HG03460 (cell line): ENCODE measurements at regions not wholly inside any gene's neighbourhood (a gene's known extent, or its start where the extent isn't known, plus 50 kb on each side); places are given as distances from the start of the nearest gene placed in this dataset.
"Not testable (repeated sequence)": the region's sequence is repeated elsewhere in the genome, so short reads cannot be mapped to it uniquely, and the experiment has no call there.

ENCODE experiments used
- ATAC-seq: cut with Tn5 transposase; IDR thresholded peaks from one replicate; pipeline ENCODE4 v1.9.1; 2021; ENCODE audit not compliant: unreplicated experiment

DNA sequence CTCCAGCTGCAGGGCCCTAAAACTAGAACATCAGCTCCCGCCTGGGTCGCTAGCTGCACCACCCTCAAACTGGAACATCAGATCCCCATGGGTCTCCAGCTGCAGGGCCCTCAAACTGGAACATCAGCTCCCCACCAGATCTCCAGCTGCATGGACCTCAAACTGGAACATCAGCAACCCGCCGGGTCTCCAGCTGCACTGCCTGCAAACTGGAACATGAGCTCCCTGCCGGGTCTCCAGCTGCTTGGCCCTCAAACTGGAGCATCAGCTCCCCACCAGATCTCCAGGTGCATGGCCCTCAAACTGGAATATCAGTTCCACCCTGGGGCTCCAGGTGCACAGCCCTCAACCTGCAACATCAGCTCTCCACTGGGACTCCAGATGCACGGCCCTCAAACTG lies 82.7 kb downstream of the TFRC start:
- not testable (repeated sequence) for ATAC-seq

DNA sequence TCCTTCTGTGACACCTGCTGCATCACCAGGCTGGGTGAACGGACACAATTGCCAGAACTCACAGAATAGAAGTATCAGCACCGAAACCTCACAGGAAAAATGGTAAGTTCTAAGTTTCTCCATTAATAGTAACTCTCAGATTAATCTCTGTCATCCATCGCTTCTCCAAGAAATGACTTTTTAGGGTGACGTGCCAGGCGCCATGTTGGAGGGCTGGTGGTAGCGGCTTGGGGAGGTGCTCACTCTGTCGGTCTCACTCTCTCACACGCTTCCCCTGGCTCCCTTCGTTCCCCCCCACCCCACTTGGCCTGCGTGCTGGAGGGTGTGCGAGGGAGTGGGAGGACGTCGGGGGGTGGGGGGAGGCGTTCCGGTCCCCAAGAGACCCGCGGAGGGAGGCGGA lies 85.6 kb downstream of the TFRC start:
- not testable (repeated sequence) for ATAC-seq

DNA sequence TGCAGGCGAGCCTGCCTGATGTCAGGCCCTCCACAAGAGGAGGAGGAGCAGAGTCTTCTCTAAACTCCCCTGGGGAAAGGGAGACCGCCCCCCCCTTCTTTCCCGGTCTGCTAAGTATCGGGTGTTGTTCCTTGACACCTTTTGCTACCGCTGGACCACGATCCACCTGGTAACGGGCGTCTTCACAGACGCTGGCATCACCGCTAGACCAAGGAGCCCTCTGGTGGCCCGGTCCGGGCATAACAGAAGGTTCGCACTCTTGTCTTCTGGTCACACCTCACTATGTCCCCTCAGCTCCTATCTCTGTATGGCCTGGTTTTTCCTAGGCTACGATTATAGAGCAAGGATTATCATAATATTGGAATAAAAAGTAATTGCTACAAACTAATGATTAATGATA lies 86.0 kb upstream of the TNK2 start:
- not testable (repeated sequence) for ATAC-seq

DNA sequence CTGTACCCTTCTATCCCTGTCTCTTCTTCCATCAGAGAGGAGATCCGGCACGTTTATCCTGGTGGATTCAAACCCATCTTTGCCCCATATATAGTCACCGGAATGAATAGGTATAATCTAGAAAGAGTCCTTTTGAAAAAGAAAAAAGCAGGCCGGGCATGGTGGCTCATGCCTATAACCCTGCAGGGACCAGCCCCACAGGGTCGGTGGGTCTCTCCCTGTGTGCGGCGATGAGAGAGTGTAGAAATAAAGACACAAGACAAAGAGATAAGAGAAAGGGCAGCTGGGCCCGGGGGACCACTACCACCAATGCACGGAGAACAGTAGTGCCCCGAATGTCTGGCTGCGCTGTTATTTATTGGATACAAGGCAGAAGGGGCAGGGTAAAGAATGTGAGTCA lies 85.3 kb upstream of the TNK2 start:
- ATAC-seq = not testable (repeated sequence)

DNA sequence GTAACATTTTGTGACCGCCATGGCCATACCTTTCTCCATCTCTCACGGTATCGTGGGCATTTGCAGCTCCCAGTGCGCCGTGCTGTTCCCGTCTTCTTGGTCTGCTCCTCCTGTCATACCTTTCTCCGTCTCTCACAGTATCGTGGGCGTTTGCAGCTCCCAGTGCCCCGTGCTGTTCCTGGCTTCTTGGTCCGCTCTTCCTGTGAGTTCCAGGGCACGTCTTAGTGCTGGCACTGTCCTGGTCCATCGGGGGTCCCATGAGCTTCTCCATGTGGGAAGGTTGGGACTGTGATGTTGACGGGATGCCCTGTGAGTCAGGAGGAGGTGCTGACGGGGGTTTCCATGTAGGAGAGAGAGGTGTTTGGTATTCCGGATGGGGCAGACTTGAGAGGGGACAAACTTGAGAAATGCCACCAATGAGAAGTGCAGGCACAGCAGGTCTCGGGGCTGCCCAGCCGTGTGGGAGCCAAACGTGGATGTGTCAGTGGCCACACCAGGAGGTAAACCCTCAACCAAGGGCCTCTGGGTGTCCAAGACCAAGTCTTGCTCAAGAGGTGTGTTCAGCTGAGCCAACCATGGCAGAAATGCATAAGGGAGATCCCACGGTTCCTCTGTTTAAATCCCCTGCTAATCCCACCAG lies 84.7 kb upstream of the TNK2 start:
- ATAC-seq = not testable (repeated sequence)

DNA sequence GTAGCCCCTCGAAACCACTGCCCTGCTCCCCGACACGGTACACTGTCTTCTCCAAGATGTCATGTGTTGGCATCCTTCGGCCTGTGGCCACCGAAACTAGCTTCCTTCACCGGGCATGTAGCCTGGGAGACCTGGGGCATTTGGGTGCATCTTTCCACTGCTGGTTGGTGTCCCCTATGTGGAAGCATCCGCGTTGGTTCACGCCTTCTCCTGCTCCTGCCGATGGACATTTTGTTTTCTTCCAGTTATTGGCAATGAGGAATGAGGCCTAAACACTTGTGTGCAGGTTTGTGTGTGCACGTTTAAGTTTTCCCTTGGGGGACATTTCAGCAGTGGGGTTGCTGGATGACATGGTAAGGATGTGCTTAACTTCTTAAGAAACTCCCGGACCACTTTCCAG lies 83.6 kb upstream of the TNK2 start:
- not testable (repeated sequence) for ATAC-seq

DNA sequence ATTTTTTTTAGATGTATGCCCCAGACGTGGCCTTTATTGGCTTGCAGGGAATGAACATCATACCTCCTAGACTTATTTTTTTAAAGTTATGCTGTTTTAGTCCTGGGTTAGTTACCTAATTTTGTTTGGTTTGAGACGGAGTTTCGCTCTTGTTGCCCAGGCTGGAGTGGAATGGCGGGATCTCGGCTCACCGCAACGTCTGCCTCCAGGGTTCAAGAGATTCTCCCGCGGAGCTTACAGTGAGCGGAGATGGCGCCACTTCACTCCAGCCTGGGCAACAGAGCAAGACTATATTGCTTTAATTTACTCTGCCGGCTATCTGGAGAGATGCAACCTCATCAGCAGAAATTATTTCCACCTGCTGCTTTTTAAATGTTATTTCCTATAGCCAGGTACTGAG lies 82.9 kb upstream of the TNK2 start:
- ATAC-seq = not testable (repeated sequence)

DNA sequence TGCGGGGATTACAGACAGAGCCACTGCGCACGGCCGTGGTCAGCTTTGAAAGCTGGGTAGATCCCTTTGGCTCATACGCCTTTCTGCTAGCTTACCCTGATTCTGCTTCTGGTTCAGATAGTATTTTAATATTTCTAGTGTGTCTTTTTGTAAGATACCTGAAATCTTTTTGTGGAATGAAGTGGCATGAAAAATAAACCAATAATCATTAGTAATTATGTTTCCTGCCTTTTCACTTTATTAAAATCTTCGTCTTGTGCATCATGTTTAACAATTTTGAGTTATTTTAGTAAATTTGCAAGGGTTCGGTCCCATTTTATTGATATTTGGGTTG lies 82.5 kb upstream of the TNK2 start:
- ATAC-seq = not testable (repeated sequence)

DNA sequence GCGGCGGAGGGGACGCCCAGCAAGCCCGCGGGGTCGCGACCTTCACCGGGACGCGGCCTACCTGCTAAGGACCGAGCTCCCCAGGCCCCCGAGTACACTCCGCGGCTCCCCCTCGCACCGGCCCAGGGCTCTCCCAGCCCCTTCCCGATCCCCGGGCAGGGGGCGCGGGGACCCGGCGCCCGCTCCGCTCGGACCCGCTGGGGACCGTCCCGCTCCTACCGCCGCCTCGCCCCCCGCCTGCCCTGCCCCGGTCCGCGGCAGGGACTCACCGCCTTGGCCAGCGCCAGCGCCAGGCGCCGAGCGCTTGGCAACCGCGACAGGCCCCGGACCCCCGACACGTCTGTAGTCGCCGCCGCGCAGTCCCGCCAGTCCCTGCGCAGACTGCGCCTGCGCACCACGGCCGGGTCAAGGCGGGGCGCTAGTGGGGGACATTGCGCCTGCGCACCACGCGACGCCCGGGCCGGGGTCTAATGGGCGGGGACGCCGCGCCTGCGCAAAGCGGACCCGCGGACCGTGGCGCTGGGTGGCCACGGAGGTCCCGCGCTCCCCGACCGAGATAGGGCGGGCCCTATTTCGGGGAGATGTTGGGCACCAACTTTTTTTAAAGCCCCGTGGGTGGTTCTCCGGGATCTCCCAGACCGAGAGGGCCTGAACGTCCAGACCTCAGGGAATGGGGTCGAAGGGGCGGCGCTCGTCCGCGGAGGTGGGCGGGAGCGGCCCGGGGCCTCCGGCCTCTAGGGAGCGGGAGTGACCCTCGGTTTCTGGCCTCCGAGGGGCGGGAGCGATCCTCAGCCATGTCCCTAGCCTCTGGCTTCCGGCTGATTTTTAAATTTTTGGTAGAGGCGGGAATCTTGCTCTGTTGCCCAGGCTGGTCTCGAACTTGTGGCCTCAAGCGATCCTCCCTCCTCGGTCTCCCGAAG lies 81.8 kb upstream of the TNK2 start:
- peak; percentile 77 for ATAC-seq

DNA sequence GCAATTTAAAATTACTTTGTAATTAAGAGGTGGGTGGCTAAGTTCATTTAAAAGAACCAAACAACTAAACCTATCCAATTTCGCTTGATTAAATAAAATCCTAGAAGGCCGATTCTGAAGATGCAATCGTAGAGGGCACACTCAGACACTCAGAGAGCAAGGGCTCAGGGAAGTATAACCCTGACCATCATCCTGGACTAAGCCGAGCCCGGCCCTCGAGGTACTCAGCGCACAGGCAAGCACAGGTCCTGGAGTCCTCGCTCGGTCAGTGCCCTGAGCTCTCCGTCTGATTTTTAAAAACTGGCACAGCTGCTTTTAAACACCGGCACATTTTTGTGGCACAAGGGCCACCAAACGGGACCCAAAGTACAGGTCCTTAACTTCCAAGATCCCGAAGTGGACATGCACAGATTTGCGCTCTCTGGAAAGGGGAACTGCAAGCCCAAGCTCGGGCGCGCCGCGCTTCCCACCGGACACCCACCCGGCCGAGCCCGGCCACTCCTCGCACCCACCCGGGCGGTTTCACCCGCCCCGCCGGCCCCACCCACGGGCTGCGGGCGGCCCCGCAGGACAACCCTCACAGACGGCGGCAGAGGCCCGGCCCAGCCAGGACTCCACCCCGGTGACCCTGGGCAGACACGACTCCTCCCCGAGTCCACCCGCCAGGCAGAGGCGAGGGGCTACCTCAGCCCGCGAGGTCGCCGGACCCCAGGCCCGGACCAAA lies 81.0 kb upstream of the TNK2 start:
- peak; percentile 42 for ATAC-seq

DNA sequence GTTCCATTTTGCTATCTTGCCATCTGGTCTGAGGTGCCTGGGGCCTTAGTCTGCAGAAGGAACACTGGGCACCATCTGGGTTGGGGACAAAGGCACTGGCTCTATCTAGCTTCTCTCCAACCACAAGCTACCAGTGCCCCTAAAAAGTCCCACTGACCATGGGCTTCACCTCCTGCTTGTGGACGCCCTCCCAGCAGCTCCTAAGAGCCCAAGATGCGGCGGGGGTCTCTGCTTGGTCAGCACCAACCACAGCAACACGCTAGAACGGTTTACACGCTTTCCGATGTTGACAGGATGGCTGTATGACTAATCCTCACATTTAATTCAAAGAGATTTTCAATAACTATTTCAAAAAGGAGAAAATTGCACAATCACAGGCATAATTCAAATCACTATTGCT lies 80.4 kb upstream of the TNK2 start:
- ATAC-seq = not testable (repeated sequence)

DNA sequence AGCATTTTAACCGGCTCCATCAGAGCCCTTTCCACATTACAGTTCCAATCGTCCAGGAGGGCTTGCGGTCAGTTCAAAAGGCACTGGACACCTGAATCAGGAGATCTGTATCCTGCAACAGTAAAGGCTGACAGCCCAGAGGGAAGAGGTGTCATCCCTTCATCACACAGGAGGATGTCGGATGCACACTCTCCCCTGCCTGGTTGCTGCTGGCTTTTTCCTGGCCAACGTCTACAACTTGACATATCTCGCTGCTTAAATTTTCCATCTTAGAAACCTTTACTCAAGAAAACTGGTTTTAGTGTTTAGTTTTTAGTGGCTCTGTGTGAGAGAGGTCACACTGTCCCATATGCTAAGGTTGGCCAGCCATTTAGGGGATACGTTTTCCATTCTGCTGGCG lies 78.7 kb upstream of the TNK2 start:
- not testable (repeated sequence) for ATAC-seq

DNA sequence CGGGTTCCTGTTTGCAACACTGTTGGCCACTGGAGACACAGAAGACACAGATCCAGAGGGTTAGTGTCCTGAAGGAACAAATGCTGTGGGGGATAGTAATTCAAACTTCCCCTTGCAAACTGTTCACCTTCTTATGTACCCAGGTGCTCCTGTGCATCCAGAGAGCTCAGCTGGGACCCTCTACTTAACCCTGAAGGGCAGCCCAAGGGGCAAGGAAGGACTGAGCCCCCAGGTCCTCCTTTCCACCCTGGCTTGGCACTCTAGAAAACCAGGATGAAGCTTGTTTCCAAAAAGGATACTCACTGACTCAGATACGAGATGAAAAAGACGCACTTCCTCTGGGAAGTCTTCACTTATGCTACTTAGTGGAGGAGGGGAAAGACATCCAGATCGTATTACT lies 78.2 kb upstream of the TNK2 start:
- not testable (repeated sequence) for ATAC-seq

DNA sequence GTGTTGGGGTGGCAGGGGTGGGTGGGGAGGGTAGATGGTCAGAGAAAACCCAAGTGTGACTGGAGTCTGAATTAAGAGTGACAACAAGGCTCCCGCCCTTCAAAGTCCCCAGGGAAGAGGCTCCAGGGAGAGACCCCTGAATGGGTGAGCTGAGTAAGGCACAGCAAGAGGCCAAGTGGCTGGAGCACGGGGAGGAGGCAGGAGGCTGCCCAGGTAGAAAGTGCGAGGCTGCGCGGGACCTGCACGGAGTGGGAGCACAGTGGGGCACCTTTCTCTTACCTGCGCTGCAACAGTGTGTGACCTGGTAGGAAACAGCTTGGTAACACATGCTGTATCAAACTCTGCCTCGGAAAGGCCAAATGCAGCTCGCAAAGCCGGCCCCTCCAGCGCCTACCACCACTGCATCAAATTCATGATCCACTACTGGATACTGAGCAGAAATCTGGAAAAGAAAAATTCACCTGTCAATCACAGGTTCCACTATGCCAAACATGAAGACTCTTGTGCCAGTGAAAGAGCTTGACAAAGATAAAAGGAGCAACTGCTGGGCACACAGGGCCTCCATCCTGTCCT lies 77.1 kb upstream of the TNK2 start:
- ATAC-seq = not testable (repeated sequence)

DNA sequence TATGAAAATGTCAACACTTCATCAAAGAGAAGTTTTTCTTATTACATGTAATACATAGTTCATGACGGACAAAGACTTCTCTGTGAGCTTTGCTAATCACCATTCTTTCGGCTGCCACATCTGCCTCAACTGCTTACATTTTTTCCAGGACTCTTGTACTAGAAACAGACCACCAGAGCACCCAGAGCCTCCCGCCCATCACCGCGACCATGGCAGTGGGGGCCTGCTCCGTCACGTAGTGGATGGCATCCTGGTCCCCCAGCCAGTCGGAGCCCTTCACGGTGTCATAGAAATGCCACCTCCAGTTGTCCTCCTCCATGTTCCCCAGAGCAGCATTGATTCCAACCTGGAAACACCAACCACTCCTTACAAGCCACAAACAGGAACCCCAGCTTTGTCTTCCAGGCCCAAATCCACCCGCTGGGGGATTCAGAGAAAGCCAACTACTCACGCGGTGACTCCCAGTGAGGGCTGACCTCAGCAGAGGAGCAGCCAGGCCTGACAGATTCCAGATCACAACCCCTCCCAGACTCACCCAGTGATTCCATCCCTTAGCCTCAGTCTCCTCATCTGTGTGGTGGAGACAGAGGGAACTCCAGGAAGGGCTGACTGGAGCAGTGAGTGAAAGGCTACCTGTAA lies 76.2 kb upstream of the TNK2 start:
- ATAC-seq = not testable (repeated sequence)

DNA sequence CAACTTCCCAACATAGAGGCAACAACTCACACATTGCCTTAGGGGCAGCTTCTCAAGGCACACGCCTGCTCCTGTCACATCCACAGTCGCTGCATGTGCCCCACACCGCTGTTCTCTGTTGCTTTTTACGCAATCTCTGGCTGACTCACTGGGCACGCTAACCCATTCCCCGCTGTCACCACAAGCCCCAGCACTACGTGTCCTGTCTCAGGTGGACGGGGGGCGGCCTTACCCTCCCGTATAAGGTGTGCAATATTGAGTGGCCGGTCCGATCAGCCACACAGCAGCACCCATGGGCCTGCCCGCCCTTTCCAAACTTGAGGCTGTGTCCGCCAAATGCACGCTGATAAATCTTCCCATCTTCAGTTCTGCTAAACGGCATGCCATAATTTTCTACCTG lies 75.5 kb upstream of the TNK2 start:
- not testable (repeated sequence) for ATAC-seq

DNA sequence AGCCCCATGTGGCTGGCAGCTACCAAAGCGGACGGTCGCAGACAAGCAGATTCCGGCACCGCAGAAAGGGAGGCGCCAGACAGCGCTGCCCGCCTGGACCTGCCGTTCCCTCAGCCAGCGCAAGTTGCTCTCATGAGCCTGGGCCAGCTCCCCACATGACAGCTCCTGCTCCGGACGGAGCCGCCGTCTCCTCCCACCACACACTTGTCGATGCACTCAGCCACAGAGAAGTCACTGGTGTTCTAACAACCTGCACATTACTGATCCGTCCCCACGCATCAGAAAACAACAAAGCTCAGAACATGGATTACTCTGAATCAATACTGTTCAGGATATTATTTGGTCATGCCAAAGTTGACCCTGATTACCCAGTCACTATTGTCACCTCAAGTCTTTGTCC lies 74.4 kb upstream of the TNK2 start:
- not testable (repeated sequence) for ATAC-seq

DNA sequence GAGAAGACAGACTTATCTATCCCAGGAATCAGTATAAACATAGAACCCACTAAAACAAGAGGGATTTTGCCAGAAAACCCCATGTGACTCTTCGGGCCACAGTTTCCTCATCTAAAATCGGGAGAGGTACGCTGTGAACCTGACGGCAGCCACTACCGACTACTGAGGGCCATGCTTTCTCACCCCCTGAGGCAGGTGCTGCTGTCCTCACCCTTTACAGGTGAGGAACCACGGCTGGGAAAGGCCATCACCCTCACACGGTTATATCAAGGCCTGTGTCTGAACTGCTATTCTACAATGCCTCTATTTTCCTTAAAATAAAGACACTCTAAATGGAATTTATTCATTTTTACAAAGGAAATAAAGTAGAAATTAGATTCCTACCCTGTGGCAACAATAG lies 73.4 kb upstream of the TNK2 start:
- ATAC-seq = not testable (repeated sequence)

DNA sequence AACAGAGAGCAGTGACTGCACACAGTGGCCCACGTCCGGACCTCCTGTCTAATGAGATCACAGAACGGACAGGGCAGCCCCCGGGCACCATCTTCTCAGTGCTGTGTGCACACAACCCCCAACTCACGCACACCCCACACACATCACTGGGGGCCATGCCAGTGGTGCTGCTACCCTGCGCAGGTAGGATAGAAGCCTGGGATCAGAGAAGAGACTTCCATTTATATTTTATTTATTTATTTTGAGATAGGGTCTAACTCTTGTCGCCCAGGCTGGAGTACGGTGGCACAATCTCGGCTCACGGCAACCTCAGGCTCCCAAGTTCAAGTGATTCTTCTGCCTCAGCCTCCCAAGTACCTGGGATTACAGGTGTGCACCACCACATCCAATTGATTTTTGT lies 71.5 kb upstream of the TNK2 start:
- ATAC-seq = not testable (repeated sequence)

DNA sequence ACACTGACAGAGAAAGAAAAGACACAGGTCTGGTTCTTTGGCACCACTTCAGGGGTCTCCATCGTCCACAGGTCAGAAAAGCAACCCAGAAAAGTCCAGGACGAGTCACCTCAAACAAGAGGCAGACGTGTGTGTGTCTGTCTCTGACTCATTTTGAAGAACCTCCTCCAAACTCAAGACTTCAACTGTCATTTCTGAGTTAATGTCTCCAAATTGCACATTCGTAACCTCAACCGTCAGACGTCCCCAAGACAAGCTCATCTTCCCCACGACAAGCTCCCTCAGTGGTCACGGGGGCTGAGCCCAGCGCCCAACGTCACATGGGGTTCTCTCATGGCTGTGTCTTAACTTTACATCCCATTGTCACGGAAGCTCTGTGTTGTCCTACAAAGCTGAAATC lies 70.2 kb upstream of the TNK2 start:
- ATAC-seq = not testable (repeated sequence)

DNA sequence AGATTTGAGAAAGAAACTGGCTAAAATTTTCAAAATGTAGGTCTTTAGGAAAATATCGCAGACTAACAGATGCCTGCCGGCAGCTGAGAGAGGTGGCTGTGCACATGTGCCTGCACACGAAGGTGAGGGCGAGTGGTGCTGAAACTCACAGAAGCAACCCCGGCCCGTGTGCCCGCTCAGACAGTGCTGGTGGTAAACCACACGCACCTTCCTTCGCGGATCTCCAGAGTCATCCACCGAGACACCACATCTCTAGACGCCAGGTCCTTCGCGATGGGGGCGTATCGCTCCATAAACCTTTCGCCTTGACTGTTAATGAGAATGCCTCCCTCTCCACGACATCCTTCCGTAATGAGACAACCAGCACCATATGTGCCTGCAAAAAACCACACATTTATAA lies 68.5 kb upstream of the TNK2 start:
- ATAC-seq = not testable (repeated sequence)
